ENCODE measurements at regions not wholly inside any gene's neighbourhood (a gene's known extent, or its start where the extent isn't known, plus 50 kb on each side); places are given as distances from the start of the nearest gene placed in this dataset.

GRCh38 chr9:82519332-82519731 is 530.8 kb downstream of the SPATA31D1 start:
- TF ChIP-seq CTCF (IDR thresholded peaks at IDR 0.05) = no peak
- Histone ChIP-seq H3K4me3 (no peak overlapping the region), H3K9me3 (no peaks in the 10 kb centered on the region), H3K4me1 (ENCODE audit: low read depth) (no peaks in the 10 kb centered on the region), H3K36me3 (ENCODE audit: low read depth) (no peaks in the 10 kb centered on the region)
- intact Hi-C loops (cut with DNase I, micrococcal nuclease) = no loop called here
- DNase-seq (no peak), ATAC-seq (no peak)

DNA sequence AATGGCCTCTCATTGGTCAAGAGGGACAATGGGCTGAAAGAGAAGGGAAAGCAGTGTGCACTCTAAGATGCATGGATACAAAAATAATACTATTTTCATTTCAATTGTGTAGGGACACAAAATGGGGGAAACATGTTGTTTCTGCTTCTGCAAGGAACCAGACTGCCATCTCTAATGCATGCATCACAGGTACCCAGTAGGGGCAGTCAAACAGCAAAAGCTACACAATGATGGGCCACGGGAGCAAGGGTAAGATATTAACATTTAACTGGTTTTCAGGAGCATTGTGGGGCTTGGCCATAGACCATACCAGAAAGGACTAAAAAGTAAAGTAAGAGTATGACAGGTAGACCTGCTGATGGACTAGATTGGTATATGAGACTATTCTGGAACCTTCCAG is 535.8 kb downstream of the SPATA31D1 start:
- no peaks in the 10 kb centered on the region for H3K4me1 ChIP-seq (ENCODE audit: low read depth)
- H3K4me3 ChIP-seq = no peak overlapping the region
- ATAC-seq (no peak), DNase-seq (no peak)
- no peaks in the 10 kb centered on the region for H3K36me3 ChIP-seq (ENCODE audit: low read depth)
- intact Hi-C loops (cut with DNase I, micrococcal nuclease) = no loop called here
- no peak for TF ChIP-seq CTCF (IDR thresholded peaks at IDR 0.05)
- peaks cover 9% of the 10 kb centered on the region for H3K9me3 ChIP-seq

- Histone ChIP-seq H3K9me3 (peaks cover 9% of the 10 kb centered on the region), H3K36me3 (ENCODE audit: low read depth) (no peaks in the 10 kb centered on the region), H3K4me1 (ENCODE audit: low read depth) (no peaks in the 10 kb centered on the region), H3K4me3 (no peak overlapping the region)
- ATAC-seq (no peak), DNase-seq (no peak)
- intact Hi-C loops (cut with DNase I, micrococcal nuclease) = no loop called here
- no peak for TF ChIP-seq CTCF (IDR thresholded peaks at IDR 0.05)
Measured at GRCh38 chr9:82526577-82526976, 536.4 kb downstream of the RASEF start.

DNA sequence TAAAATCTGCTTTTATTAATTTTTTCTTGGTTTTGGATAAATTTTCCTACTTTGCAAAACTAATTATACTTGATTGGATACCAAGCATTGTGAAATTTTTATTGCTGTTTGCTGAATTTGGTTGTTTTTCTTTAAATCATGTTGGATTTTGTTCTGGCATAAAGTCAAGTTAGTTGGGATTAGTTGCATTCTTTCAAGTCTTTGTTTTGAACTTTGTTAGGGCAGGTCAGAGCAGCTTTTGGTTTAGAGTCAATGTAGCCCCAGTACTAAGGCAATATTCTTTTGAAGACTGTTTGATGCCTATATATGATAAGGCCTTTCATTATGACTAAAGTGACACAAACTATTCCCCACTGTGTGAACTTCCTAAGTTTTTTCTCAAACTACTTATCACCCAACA is 531.1 kb downstream of the RASEF start:
- ATAC-seq = no peak
- Histone ChIP-seq H3K4me3 (no peak overlapping the region), H3K9me3 (peaks cover 9% of the 10 kb centered on the region), H3K4me1 (ENCODE audit: low read depth) (no peaks in the 10 kb centered on the region), H3K36me3 (ENCODE audit: low read depth) (no peaks in the 10 kb centered on the region)
- TF ChIP-seq CTCF (IDR thresholded peaks at IDR 0.05) = no peak
- DNase-seq = no peak
- intact Hi-C loops (cut with DNase I, micrococcal nuclease) = no loop called here

DNA sequence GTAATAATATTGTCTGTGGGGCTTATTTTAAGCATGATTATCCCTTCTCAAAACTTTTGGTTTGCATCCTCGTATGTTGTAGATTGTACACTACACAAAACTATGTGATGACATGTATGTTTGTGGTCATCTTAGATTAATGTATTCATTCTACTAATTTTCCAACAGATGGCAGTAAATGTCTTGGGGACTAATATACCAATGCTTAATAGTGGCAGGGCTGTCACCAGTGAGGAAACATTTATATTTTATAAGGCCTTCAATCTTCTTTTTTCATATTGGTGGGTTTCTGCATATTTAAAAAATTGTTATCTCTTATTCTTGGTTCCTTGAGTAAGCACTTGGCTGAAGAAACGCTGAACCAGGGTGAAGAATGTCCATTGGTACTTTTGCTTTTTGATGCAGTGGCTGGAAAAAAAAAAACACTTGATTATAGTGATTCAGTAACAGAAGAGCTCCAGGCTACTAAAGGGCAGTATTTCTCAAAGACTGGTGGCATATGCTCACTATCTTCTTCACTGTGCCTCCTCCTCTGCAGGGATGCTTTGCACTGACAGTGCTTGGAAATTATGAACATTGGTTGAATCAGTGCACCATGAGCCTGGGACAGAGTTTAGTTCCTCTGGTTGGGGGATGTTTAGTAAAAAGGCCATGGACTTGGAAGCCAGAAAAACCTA is 530.3 kb downstream of the RASEF start:
- no peak for TF ChIP-seq CTCF (IDR thresholded peaks at IDR 0.05)

More for the DNA sequence above, 530.3 kb downstream of the RASEF start:
- no peak for DNase-seq
- Histone ChIP-seq H3K9me3 (peaks cover 1% of the 10 kb centered on the region), H3K36me3 (ENCODE audit: low read depth) (no peaks in the 10 kb centered on the region), H3K4me1 (ENCODE audit: low read depth) (no peaks in the 10 kb centered on the region), H3K4me3 (no peak overlapping the region)
- intact Hi-C loops (cut with DNase I, micrococcal nuclease) = no loop called here
- no peak for ATAC-seq
